ENCODE measurements at regions not wholly inside any gene's neighbourhood (a gene's known extent, or its start where the extent isn't known, plus 50 kb on each side); places are given as distances from the start of the nearest gene placed in this dataset.

DNA sequence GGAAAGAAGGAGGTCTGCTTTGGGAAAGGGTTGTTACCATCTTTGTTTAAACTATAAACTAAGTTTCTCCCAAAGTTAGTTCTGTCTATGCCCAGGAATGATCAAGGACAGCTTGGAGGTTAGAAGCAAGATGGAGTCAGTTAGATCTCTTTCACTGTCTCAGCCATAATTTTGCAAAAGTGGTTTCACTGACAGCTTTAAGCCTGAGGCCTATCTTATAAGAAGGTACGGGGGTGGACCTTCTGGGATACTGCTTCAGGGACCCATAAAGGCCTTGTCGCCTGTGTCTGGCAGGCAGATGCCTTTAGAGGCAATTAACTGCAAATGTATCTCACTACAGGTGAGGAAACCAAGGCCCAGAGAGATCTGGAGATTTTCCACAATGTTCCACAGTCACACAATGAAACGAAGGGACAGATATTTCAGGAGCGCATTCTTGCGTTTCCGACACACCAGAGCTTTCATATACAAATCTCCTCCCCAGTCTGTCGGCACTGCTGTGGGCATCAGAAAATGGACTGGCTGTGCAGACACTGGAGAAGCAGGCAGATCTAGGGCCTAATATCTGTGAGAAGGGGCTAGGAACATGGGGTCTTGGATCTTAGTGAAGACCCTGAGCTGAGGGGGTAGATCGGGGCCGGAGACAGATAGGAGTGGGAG is 169.5 kb upstream of the SMAD3 start:
- no peak overlapping the region for H3K4me3 ChIP-seq (ENCODE audit: low read length)
- H3K9me3 ChIP-seq (ENCODE audit: control insufficient read depth, low read length), result no peaks in the 10 kb centered on the region
- peaks cover 5% of the 10 kb centered on the region for H3K4me1 ChIP-seq (ENCODE audit: control insufficient read depth, insufficient read depth, low read length)
- no peaks in the 10 kb centered on the region for H3K36me3 ChIP-seq (ENCODE audit: control insufficient read depth, insufficient read depth, low read length)
- no peak overlapping the region for H3K9ac ChIP-seq (ENCODE audit: low read length)
- no peaks in the 10 kb centered on the region for H3K27me3 ChIP-seq (ENCODE audit: control insufficient read depth, insufficient read depth, low read length)

DNA sequence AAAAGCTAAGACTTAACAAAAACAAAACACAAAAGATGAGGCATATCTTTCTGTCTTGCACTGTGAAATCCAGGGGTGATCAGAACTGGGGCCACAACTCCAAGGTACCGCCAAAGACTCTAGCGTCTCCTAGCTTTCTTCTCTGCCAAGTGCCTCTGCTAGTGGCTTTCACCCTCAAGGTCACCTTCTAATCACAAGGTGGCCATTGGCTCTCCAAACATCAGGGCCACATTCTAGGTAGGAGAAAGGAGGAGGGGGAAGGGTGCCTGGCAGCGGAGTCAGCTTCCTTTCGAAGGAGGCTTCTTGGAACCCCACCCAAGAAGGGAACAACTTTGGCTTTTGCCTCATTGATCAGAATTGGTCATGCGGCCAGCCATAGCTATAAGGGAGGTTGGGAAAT is 168.8 kb upstream of the SMAD3 start:
- Histone ChIP-seq H3K27me3 (ENCODE audit: control insufficient read depth, insufficient read depth, low read length) (no peaks in the 10 kb centered on the region), H3K9ac (ENCODE audit: low read length) (no peak overlapping the region), H3K9me3 (ENCODE audit: control insufficient read depth, low read length) (no peaks in the 10 kb centered on the region), H3K4me1 (ENCODE audit: control insufficient read depth, insufficient read depth, low read length) (peaks cover 5% of the 10 kb centered on the region), H3K4me3 (ENCODE audit: low read length) (no peak overlapping the region), H3K36me3 (ENCODE audit: control insufficient read depth, insufficient read depth, low read length) (no peaks in the 10 kb centered on the region)

- Histone ChIP-seq H3K4me1 (ENCODE audit: control insufficient read depth, insufficient read depth, low read length) (peaks cover 3% of the 10 kb centered on the region), H3K4me3 (ENCODE audit: low read length) (no peak overlapping the region), H3K36me3 (ENCODE audit: control insufficient read depth, insufficient read depth, low read length) (no peaks in the 10 kb centered on the region), H3K27me3 (ENCODE audit: control insufficient read depth, insufficient read depth, low read length) (no peaks in the 10 kb centered on the region), H3K9ac (ENCODE audit: low read length) (no peak overlapping the region), H3K9me3 (ENCODE audit: control insufficient read depth, low read length) (no peaks in the 10 kb centered on the region)
Observed at GRCh38 chr15:66897416-66897815, 168.0 kb upstream of the SMAD3 start.

DNA sequence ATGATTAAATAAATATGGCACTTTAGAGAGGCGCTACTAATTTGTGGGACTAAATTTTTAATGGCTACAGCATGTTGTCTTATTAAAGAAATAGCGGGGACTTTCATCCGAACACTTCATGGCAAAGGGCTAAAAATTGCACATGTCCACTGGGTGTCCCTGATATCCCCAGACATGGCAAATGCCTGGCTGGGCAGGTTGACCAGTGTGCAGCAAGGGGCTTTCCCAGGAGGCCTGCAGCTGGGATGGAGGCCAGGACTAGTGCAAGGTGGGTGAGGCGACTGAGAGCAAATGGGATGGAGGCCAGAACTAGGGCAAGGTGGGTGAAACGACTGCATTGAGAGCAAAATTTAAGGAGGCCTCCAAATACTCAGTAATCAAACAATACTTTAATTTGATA is 167.4 kb upstream of the SMAD3 start:
- no peak overlapping the region for H3K4me3 ChIP-seq (ENCODE audit: low read length)
- no peaks in the 10 kb centered on the region for H3K4me1 ChIP-seq (ENCODE audit: control insufficient read depth, insufficient read depth, low read length)
- H3K36me3 ChIP-seq (ENCODE audit: control insufficient read depth, insufficient read depth, low read length), result no peaks in the 10 kb centered on the region
- H3K27me3 ChIP-seq (ENCODE audit: control insufficient read depth, insufficient read depth, low read length), result no peaks in the 10 kb centered on the region
- H3K9ac ChIP-seq (ENCODE audit: low read length), result no peak overlapping the region
- H3K9me3 ChIP-seq (ENCODE audit: control insufficient read depth, low read length), result no peaks in the 10 kb centered on the region

- H3K9ac ChIP-seq (ENCODE audit: low read length), result no peak overlapping the region
- H3K9me3 ChIP-seq (ENCODE audit: control insufficient read depth, low read length), result no peaks in the 10 kb centered on the region
- no peaks in the 10 kb centered on the region for H3K27me3 ChIP-seq (ENCODE audit: control insufficient read depth, insufficient read depth, low read length)
- H3K4me1 ChIP-seq (ENCODE audit: control insufficient read depth, insufficient read depth, low read length), result no peaks in the 10 kb centered on the region
- no peak overlapping the region for H3K4me3 ChIP-seq (ENCODE audit: low read length)
- H3K36me3 ChIP-seq (ENCODE audit: control insufficient read depth, insufficient read depth, low read length), result no peaks in the 10 kb centered on the region
Observed at GRCh38 chr15:66898656-66899386, 166.6 kb upstream of the SMAD3 start.

- Histone ChIP-seq H3K4me1 (ENCODE audit: control insufficient read depth, insufficient read depth, low read length) (no peaks in the 10 kb centered on the region), H3K9me3 (ENCODE audit: control insufficient read depth, low read length) (no peaks in the 10 kb centered on the region), H3K4me3 (ENCODE audit: low read length) (no peak overlapping the region), H3K27me3 (ENCODE audit: control insufficient read depth, insufficient read depth, low read length) (no peaks in the 10 kb centered on the region), H3K36me3 (ENCODE audit: control insufficient read depth, insufficient read depth, low read length) (no peaks in the 10 kb centered on the region), H3K9ac (ENCODE audit: low read length) (no peak overlapping the region)
Observed at GRCh38 chr15:66899555-66900350, 165.6 kb upstream of the SMAD3 start.

DNA sequence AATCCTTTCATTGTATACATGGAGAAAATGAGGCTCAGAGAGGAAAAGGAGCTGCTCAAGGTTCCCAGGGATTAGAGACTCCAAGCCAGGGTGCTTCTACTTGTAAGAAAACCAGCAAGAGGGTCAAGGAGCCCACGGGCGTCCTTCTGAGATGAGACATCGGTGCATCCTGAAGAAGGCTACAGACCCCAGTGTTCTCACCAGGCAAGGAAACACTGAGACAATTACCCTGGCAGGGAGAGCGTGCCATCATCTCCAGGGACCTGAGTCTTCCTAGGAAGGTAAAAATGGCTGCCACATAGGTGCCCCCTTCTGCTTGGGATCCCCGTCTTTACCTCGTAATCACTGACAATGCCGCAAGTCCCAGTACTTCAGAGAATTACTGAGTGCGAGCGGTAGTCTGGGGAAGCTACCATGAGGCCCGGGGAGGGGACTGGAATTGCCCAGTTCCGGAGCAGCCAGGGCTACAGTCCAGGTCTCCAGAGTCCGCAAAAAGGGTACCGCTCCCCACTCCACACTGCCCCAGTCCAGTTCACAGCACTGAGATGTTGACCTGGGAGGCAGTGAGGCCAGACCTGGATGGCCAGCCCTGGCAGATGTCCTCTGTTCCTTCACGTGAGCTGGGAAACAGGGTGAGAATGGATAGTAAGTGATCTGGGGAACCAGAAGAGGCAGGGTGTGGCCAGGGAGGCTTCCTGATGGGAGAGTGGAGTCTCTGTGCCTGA is 164.7 kb upstream of the SMAD3 start:
- no peaks in the 10 kb centered on the region for H3K27me3 ChIP-seq (ENCODE audit: control insufficient read depth, insufficient read depth, low read length)
- no peak overlapping the region for H3K4me3 ChIP-seq (ENCODE audit: low read length)
- H3K36me3 ChIP-seq (ENCODE audit: control insufficient read depth, insufficient read depth, low read length), result no peaks in the 10 kb centered on the region
- no peaks in the 10 kb centered on the region for H3K9me3 ChIP-seq (ENCODE audit: control insufficient read depth, low read length)
- H3K9ac ChIP-seq (ENCODE audit: low read length), result no peak overlapping the region
- no peaks in the 10 kb centered on the region for H3K4me1 ChIP-seq (ENCODE audit: control insufficient read depth, insufficient read depth, low read length)

DNA sequence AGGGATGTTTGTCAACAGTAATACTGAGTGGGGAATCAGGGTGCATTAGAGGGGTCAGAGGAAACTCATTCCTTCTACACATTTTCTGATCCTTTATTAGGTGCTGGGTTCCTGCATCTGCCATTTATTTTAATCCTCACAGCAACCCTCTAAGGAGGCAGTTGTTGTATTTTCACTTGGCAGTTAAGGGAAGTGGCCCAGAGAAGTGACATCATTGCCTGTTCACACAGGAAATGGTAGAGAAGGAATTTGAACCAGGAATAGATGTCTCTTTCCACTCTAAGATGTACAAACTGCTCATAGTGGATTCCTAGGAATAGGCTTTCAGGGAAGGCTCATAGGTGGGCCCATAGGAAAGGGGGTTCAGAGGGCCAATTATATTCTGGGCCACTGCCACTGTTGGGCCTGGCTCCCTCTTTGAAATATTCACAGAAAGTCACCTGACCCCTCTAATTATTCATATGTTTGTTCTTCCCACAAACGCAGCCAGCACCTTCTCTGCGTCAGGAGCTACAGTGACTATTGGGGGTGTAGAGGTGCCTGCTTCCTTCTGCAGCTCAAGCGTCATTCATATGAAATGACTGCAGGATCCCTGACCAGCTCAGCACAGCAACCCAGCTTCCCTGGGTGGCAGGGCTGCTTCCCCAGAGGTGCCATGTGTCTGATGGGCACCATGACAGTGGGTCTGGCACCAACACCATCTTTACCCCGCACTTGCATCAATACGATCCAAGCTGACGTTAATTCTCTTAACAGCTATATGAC is 163.9 kb upstream of the SMAD3 start:
- Histone ChIP-seq H3K4me1 (ENCODE audit: control insufficient read depth, insufficient read depth, low read length) (no peaks in the 10 kb centered on the region), H3K9ac (ENCODE audit: low read length) (no peak overlapping the region), H3K4me3 (ENCODE audit: low read length) (no peak overlapping the region), H3K36me3 (ENCODE audit: control insufficient read depth, insufficient read depth, low read length) (no peaks in the 10 kb centered on the region), H3K9me3 (ENCODE audit: control insufficient read depth, low read length) (no peaks in the 10 kb centered on the region), H3K27me3 (ENCODE audit: control insufficient read depth, insufficient read depth, low read length) (no peaks in the 10 kb centered on the region)

GRCh38 chr15:66905185-66905584 is 160.2 kb upstream of the SMAD3 start:
- Histone ChIP-seq H3K4me3 (ENCODE audit: low read length) (no peak overlapping the region), H3K9ac (ENCODE audit: low read length) (no peak overlapping the region), H3K9me3 (ENCODE audit: control insufficient read depth, low read length) (no peaks in the 10 kb centered on the region)

GRCh38 chr15:66905954-66906353 is 159.4 kb upstream of the SMAD3 start:
- no peaks in the 10 kb centered on the region for H3K9me3 ChIP-seq (ENCODE audit: control insufficient read depth, low read length)
- no peaks in the 10 kb centered on the region for H3K36me3 ChIP-seq (ENCODE audit: control insufficient read depth, insufficient read depth, low read length)
- H3K9ac ChIP-seq (ENCODE audit: low read length), result no peak overlapping the region

More at GRCh38 chr15:66905185-66905584, 160.2 kb upstream of the SMAD3 start:
- Histone ChIP-seq H3K4me1 (ENCODE audit: control insufficient read depth, insufficient read depth, low read length) (peaks cover 14% of the 10 kb centered on the region), H3K27me3 (ENCODE audit: control insufficient read depth, insufficient read depth, low read length) (no peaks in the 10 kb centered on the region), H3K36me3 (ENCODE audit: control insufficient read depth, insufficient read depth, low read length) (no peaks in the 10 kb centered on the region)

More at GRCh38 chr15:66905954-66906353, 159.4 kb upstream of the SMAD3 start:
- Histone ChIP-seq H3K4me3 (ENCODE audit: low read length) (no peak overlapping the region), H3K4me1 (ENCODE audit: control insufficient read depth, insufficient read depth, low read length) (peaks cover 14% of the 10 kb centered on the region), H3K27me3 (ENCODE audit: control insufficient read depth, insufficient read depth, low read length) (no peaks in the 10 kb centered on the region)

Data from mucosa of stomach (tissue), 1 donor.